Esophagus muscularis mucosa (tissue), 4 donors: ENCODE measurements at regions not wholly inside any gene's neighbourhood (a gene's known extent, or its start where the extent isn't known, plus 50 kb on each side); places are given as distances from the start of the nearest gene placed in this dataset.
A peak's percentile ranks its signal among the peaks of the same experiment; 100 is the strongest.

ENCODE experiments used
- DNase-seq: peaks from one replicate; pipeline ENCODE4 v3.0.0-alpha.2; 2017; ENCODE audit errors: extremely low spot score
- H3K27ac ChIP-seq, 4 donors: fragments of 200-600 bp; sonication (generic); replicated peaks in 1 of 4; 1 replicate in 3 of 4; 2 replicates in 1 of 4; pipeline ENCODE4 v1.5.1; 2016 to 2019; ENCODE audit warnings: mild to moderate bottlenecking in 1 of 4
- H3K27me3 ChIP-seq, 4 donors: fragments of 200-600 bp; sonication (generic); one replicate each; pipeline versions ENCODE4 v1.5.1 to v1.6.0; 2016 to 2019
- H3K36me3 ChIP-seq, 4 donors: fragments of 200-600 bp; sonication (generic); one replicate each; pipeline ENCODE4 v1.5.1; 2016 to 2019
- H3K4me1 ChIP-seq, 4 donors: fragments of 200-600 bp; sonication (generic); one replicate each; pipeline ENCODE4 v1.5.1; 2016 to 2019
- H3K4me3 ChIP-seq, 4 donors: fragments of 200-600 bp; sonication (generic); 1 replicate in 2 of 4; 2 replicates in 2 of 4; pipeline ENCODE4 v1.5.1; 2016 to 2019; ENCODE audit warnings: mild to moderate bottlenecking in 4 of 4, moderate library complexity in 1 of 4
- H3K9me3 ChIP-seq, 4 donors: fragments of 200-600 bp; sonication (generic); 1 replicate in 3 of 4; 2 replicates in 1 of 4; pipeline ENCODE4 v1.5.1; 2016 to 2019
- CTCF ChIP-seq, 3 experiments: fragments of 200-600 bp in 2 of 3; fragments of 450-650 bp in 1 of 3; sonication (generic) in 2 of 3; IDR thresholded peaks; one replicate each; pipeline ENCODE4 v1.5.1; 2017 to 2019; ENCODE audit warnings: antibody characterized with exemption in 3 of 3, mild to moderate bottlenecking in 2 of 3, moderate library complexity in 1 of 3
- EP300 ChIP-seq: sonication (generic); formaldehyde crosslinking; IDR thresholded peaks from one replicate; pipeline ENCODE4 v1.6.1; 2017; ENCODE audit warnings: antibody characterized with exemption
- POLR2A ChIP-seq: fragments of 450-650 bp; IDR thresholded peaks from one replicate; pipeline ENCODE4 v1.6.1; 2017; ENCODE audit warnings: antibody characterized with exemption, moderate library complexity, mild to moderate bottlenecking, low read depth
- POLR2AphosphoS5 ChIP-seq, 2 donors: sonication (generic); formaldehyde crosslinking; IDR thresholded peaks; one replicate each; pipeline ENCODE4 v1.6.1; 2017; ENCODE audit warnings: antibody characterized with exemption in 2 of 2
- whole genome bisulfite sequencing: methylation state at CpG from one replicate; pipeline ENCODE4 v1.1.5; 2018; 5-methylcytosine and 5-hydroxymethylcytosine counted together
- intact Hi-C: fragments of 100-400 bp; cut with DNase I; formaldehyde crosslinking; loops from one replicate; pipeline ENCODE4 v1.15.1; 2023

- Histone ChIP-seq H3K4me1 (peaks cover 0 to 21% (median 14%) of the 10 kb centered on the region in 4 donors), H3K36me3 (no peaks in the 10 kb centered on the region), H3K4me3 (no peak overlapping the region), H3K27ac (peak overlapping the region in 2 of 4 donors; percentile 18 to 33), H3K27me3 (no peaks in the 10 kb centered on the region), H3K9me3 (no peaks in the 10 kb centered on the region)
- intact Hi-C loops: no loop called here
- 55% methylated on average over 3 of the region's 3 CpGs for WGBS
- TF ChIP-seq EP300 (no peak), POLR2AphosphoS5 (IDR thresholded peaks at IDR 0.05) (no peak)
- no peak for DNase-seq
These were observed 502.8 kb downstream of the LTN1 start for GRCh38 chr21:28489821-28490350.

GRCh38 chr21:28489162-28489561, 503.5 kb downstream of the LTN1 start:
- Histone ChIP-seq H3K4me3 (no peak overlapping the region), H3K27ac (no peak overlapping the region), H3K36me3 (no peaks in the 10 kb centered on the region), H3K27me3 (no peaks in the 10 kb centered on the region), H3K4me1 (peaks cover 0 to 21% (median 14%) of the 10 kb centered on the region in 4 donors), H3K9me3 (no peaks in the 10 kb centered on the region)
- intact Hi-C loops: no loop called here
- TF ChIP-seq POLR2AphosphoS5 (IDR thresholded peaks at IDR 0.05) (no peak), EP300 (no peak), POLR2A (no peak)
- no peak for DNase-seq
- whole genome bisulfite sequencing: 64% methylated on average over 7 of the region's 7 CpGs

GRCh38 chr21:28487455-28488070, 505.1 kb downstream of the LTN1 start:
- intact Hi-C loops: no loop called here
- Histone ChIP-seq H3K4me1 (peaks cover 0 to 21% (median 14%) of the 10 kb centered on the region in 4 donors), H3K36me3 (peaks cover 0 to 4% (median 0%) of the 10 kb centered on the region in 4 donors), H3K27me3 (no peaks in the 10 kb centered on the region), H3K9me3 (no peaks in the 10 kb centered on the region), H3K4me3 (no peak overlapping the region), H3K27ac (no peak overlapping the region)
- DNase-seq: no peak
- TF ChIP-seq POLR2A (no peak), CTCF (IDR thresholded peaks at IDR 0.05) (no peak), POLR2AphosphoS5 (IDR thresholded peaks at IDR 0.05) (no peak), EP300 (no peak)
- 89% methylated on average over 9 of the region's 9 CpGs for WGBS

- TF ChIP-seq POLR2A: no peak
- TF ChIP-seq EP300: no peak
- DNase-seq: no peak
- H3K4me1 ChIP-seq: peaks cover 0 to 16% (median 14%) of the 10 kb centered on the region in 4 donors
- H3K27ac ChIP-seq: no peak overlapping the region
- H3K4me3 ChIP-seq: no peak overlapping the region
- 92% methylated on average over 4 of the region's 4 CpGs for WGBS
- peaks cover 0 to 5% (median 0%) of the 10 kb centered on the region in 4 donors for H3K36me3 ChIP-seq
- H3K9me3 ChIP-seq: no peaks in the 10 kb centered on the region
- intact Hi-C loops: no loop called here
- no peaks in the 10 kb centered on the region for H3K27me3 ChIP-seq
These were observed 507.2 kb downstream of the LTN1 start for GRCh38 chr21:28485301-28486022.

GRCh38 chr21:28483301-28484035, 509.2 kb downstream of the LTN1 start:
- intact Hi-C loops: no loop called here
- Histone ChIP-seq H3K4me3 (no peak overlapping the region), H3K27me3 (no peaks in the 10 kb centered on the region), H3K4me1 (no peaks in the 10 kb centered on the region), H3K36me3 (peaks cover 0 to 5% (median 0%) of the 10 kb centered on the region in 4 donors), H3K9me3 (no peaks in the 10 kb centered on the region), H3K27ac (peak overlapping the region in 1 of 4 donors; percentile 3)
- TF ChIP-seq POLR2A (no peak), EP300 (no peak), CTCF (IDR thresholded peaks at IDR 0.05) (no peak), POLR2AphosphoS5 (IDR thresholded peaks at IDR 0.05) (no peak)
- WGBS: 60% methylated on average over 3 of the region's 3 CpGs
- no peak for DNase-seq

- TF ChIP-seq EP300 (no peak), CTCF (IDR thresholded peaks at IDR 0.05) (no peak), POLR2AphosphoS5 (IDR thresholded peaks at IDR 0.05) (no peak), POLR2A (no peak)
- Histone ChIP-seq H3K27ac (no peak overlapping the region), H3K4me3 (no peak overlapping the region), H3K36me3 (peaks cover 0 to 5% (median 0%) of the 10 kb centered on the region in 4 donors), H3K4me1 (no peaks in the 10 kb centered on the region), H3K9me3 (no peaks in the 10 kb centered on the region), H3K27me3 (no peaks in the 10 kb centered on the region)
- intact Hi-C loops: no loop called here
- WGBS: 95% methylated on average over 4 of the region's 4 CpGs
- DNase-seq: no peak
These were observed 510.0 kb downstream of the LTN1 start for GRCh38 chr21:28482657-28483056.
